Fibroblast of gingiva (primary cell): ENCODE measurements at regions not wholly inside any gene's neighbourhood (a gene's known extent, or its start where the extent isn't known, plus 50 kb on each side); places are given as distances from the start of the nearest gene placed in this dataset.
"Not testable (repeated sequence)": the region's sequence is repeated elsewhere in the genome, so short reads cannot be mapped to it uniquely, and the experiment has no call there.

Source experiments
- DNase-seq: peaks from one replicate; pipeline ENCODE4 v3.0.0-alpha.2; 2011; ENCODE audit warnings: low read depth

- no peak for DNase-seq
Observed at GRCh38 chr16:87033541-87034300, 283.5 kb downstream of the C16orf95 start.

- no peak for DNase-seq
Observed at GRCh38 chr16:87034317-87034716, 282.9 kb downstream of the C16orf95 start.

GRCh38 chr16:87035053-87035452, 282.1 kb downstream of the C16orf95 start:
- no peak for DNase-seq

- no peak for DNase-seq
Observed at GRCh38 chr16:87037012-87037411, 280.2 kb downstream of the C16orf95 start.

GRCh38 chr16:87038528-87038927, 278.7 kb downstream of the C16orf95 start:
- DNase-seq: not testable (repeated sequence)

GRCh38 chr16:87040169-87041117, 276.7 kb downstream of the C16orf95 start:
- DNase-seq: no peak

- no peak for DNase-seq
Observed at GRCh38 chr16:87041286-87041685, 275.9 kb downstream of the C16orf95 start.

- no peak for DNase-seq
Observed at GRCh38 chr16:87042551-87043230, 274.5 kb downstream of the C16orf95 start.

GRCh38 chr16:87043231-87044031, 273.8 kb downstream of the C16orf95 start:
- DNase-seq: no peak

GRCh38 chr16:87044032-87044382, 273.2 kb downstream of the C16orf95 start:
- DNase-seq: no peak

- no peak for DNase-seq
Observed at GRCh38 chr16:87044829-87045228, 272.4 kb downstream of the C16orf95 start.

GRCh38 chr16:87045466-87046216, 271.6 kb downstream of the C16orf95 start:
- no peak for DNase-seq

- no peak for DNase-seq
Observed at GRCh38 chr16:87046235-87046634, 271.0 kb downstream of the C16orf95 start.

- no peak for DNase-seq
Observed at GRCh38 chr16:87047221-87048037, 269.8 kb downstream of the C16orf95 start.

GRCh38 chr16:87048038-87048729, 269.0 kb downstream of the C16orf95 start:
- DNase-seq: no peak

- no peak for DNase-seq
Observed at GRCh38 chr16:87048730-87049115, 268.5 kb downstream of the C16orf95 start.

GRCh38 chr16:87049216-87049615, 268.0 kb downstream of the C16orf95 start:
- not testable (repeated sequence) for DNase-seq

GRCh38 chr16:87050142-87050541, 267.1 kb downstream of the C16orf95 start:
- no peak for DNase-seq

GRCh38 chr16:87051526-87052320, 265.5 kb downstream of the C16orf95 start:
- no peak for DNase-seq
